ENCODE measurements at regions not wholly inside any gene's neighbourhood (a gene's known extent, or its start where the extent isn't known, plus 50 kb on each side); places are given as distances from the start of the nearest gene placed in this dataset.

GRCh38 chr3:61463191-61463590 lies 98.2 kb upstream of the PTPRG start:
- Histone ChIP-seq H3K4me3 (replicated peaks in 1 of 4; ENCODE audit: control extremely low read depth in 1 of 4, insufficient read depth in 1 of 4, low read depth in 3 of 4, low read length in 4 of 4) (no peak overlapping the region), H2AFZ (ENCODE audit: low read length) (no peak overlapping the region), H3K4me2 (ENCODE audit: extremely low read depth, insufficient read depth, low read length) (no peak overlapping the region), H3K36me3 (ENCODE audit: control insufficient read depth, insufficient read depth, low read length) (no peaks in the 10 kb centered on the region), H3K4me1 (ENCODE audit: control insufficient read depth, extremely low read depth, insufficient read depth, low read length) (no peaks in the 10 kb centered on the region), H3K79me2 (ENCODE audit: control insufficient read depth, insufficient read depth, low read length) (no peaks in the 10 kb centered on the region), H3K9me3 (ENCODE audit: control insufficient read depth, insufficient read depth, low read depth, low read length) (no peaks in the 10 kb centered on the region), H3K27me3 (ENCODE audit: control insufficient read depth, insufficient read depth, low read length) (no peaks in the 10 kb centered on the region), H4K20me1 (ENCODE audit: control insufficient read depth, extremely low read depth, insufficient read depth, low read length) (no peaks in the 10 kb centered on the region), H3K9ac (ENCODE audit: insufficient read depth, low read length) (no peak overlapping the region), H3K27ac (ENCODE audit: insufficient read depth, low read length) (no peak overlapping the region)
- DNase-seq (ENCODE audit: low read depth in 2 of 2), result no peak
- TF ChIP-seq, protein P1, sequence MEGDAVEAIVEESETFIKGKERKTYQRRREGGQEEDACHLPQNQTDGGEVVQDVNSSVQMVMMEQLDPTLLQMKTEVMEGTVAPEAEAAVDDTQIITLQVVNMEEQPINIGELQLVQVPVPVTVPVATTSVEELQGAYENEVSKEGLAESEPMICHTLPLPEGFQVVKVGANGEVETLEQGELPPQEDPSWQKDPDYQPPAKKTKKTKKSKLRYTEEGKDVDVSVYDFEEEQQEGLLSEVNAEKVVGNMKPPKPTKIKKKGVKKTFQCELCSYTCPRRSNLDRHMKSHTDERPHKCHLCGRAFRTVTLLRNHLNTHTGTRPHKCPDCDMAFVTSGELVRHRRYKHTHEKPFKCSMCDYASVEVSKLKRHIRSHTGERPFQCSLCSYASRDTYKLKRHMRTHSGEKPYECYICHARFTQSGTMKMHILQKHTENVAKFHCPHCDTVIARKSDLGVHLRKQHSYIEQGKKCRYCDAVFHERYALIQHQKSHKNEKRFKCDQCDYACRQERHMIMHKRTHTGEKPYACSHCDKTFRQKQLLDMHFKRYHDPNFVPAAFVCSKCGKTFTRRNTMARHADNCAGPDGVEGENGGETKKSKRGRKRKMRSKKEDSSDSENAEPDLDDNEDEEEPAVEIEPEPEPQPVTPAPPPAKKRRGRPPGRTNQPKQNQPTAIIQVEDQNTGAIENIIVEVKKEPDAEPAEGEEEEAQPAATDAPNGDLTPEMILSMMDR (conservative IDR thresholded peaks at IDR 0.05 in 1 of 2, IDR thresholded peaks at IDR 0.05 in 1 of 2; ENCODE audit: low read depth in 1 of 2, low read length in 2 of 2), result no peak
- TF ChIP-seq EZH2 (IDR thresholded peaks at IDR 0.05; ENCODE audit: low read length, missing control alignments), result no peak

- Histone ChIP-seq H3K4me3 (replicated peaks in 1 of 4; ENCODE audit: control extremely low read depth in 1 of 4, insufficient read depth in 1 of 4, low read depth in 3 of 4, low read length in 4 of 4) (no peak overlapping the region), H3K4me2 (ENCODE audit: extremely low read depth, insufficient read depth, low read length) (no peak overlapping the region), H3K4me1 (ENCODE audit: control insufficient read depth, extremely low read depth, insufficient read depth, low read length) (no peaks in the 10 kb centered on the region), H3K9ac (ENCODE audit: insufficient read depth, low read length) (no peak overlapping the region), H2AFZ (ENCODE audit: low read length) (no peak overlapping the region), H3K27ac (ENCODE audit: insufficient read depth, low read length) (no peak overlapping the region), H3K79me2 (ENCODE audit: control insufficient read depth, insufficient read depth, low read length) (no peaks in the 10 kb centered on the region), H3K27me3 (ENCODE audit: control insufficient read depth, insufficient read depth, low read length) (no peaks in the 10 kb centered on the region), H3K36me3 (ENCODE audit: control insufficient read depth, insufficient read depth, low read length) (no peaks in the 10 kb centered on the region), H3K9me3 (ENCODE audit: control insufficient read depth, insufficient read depth, low read depth, low read length) (no peaks in the 10 kb centered on the region), H4K20me1 (ENCODE audit: control insufficient read depth, extremely low read depth, insufficient read depth, low read length) (no peaks in the 10 kb centered on the region)
- TF ChIP-seq EZH2 (IDR thresholded peaks at IDR 0.05; ENCODE audit: low read length, missing control alignments), result no peak
- TF ChIP-seq, protein P1 (conservative IDR thresholded peaks at IDR 0.05 in 1 of 2, IDR thresholded peaks at IDR 0.05 in 1 of 2; ENCODE audit: low read depth in 1 of 2, low read length in 2 of 2), result no peak
- DNase-seq (ENCODE audit: low read depth in 2 of 2), result no peak
These were observed 96.7 kb upstream of the PTPRG start for GRCh38 chr3:61464518-61465140.

- Histone ChIP-seq H3K27me3 (ENCODE audit: control insufficient read depth, insufficient read depth, low read length) (no peaks in the 10 kb centered on the region), H3K4me1 (ENCODE audit: control insufficient read depth, extremely low read depth, insufficient read depth, low read length) (no peaks in the 10 kb centered on the region), H3K4me3 (replicated peaks in 1 of 4; ENCODE audit: control extremely low read depth in 1 of 4, insufficient read depth in 1 of 4, low read depth in 3 of 4, low read length in 4 of 4) (no peak overlapping the region), H2AFZ (ENCODE audit: low read length) (no peak overlapping the region), H3K4me2 (ENCODE audit: extremely low read depth, insufficient read depth, low read length) (no peak overlapping the region), H3K9ac (ENCODE audit: insufficient read depth, low read length) (no peak overlapping the region), H3K27ac (ENCODE audit: insufficient read depth, low read length) (no peak overlapping the region), H3K36me3 (ENCODE audit: control insufficient read depth, insufficient read depth, low read length) (no peaks in the 10 kb centered on the region), H3K79me2 (ENCODE audit: control insufficient read depth, insufficient read depth, low read length) (no peaks in the 10 kb centered on the region), H3K9me3 (ENCODE audit: control insufficient read depth, insufficient read depth, low read depth, low read length) (no peaks in the 10 kb centered on the region), H4K20me1 (ENCODE audit: control insufficient read depth, extremely low read depth, insufficient read depth, low read length) (no peaks in the 10 kb centered on the region)
- no peak for DNase-seq (ENCODE audit: low read depth in 2 of 2)
- TF ChIP-seq, protein P1 (conservative IDR thresholded peaks at IDR 0.05 in 1 of 2, IDR thresholded peaks at IDR 0.05 in 1 of 2; ENCODE audit: low read depth in 1 of 2, low read length in 2 of 2), result no peak
- no peak for TF ChIP-seq EZH2 (IDR thresholded peaks at IDR 0.05; ENCODE audit: low read length, missing control alignments)
These were observed 95.0 kb upstream of the PTPRG start for GRCh38 chr3:61466357-61466756.

Data from fibroblast of lung (primary cell).